OCI-LY1 (cell line): ENCODE measurements at regions not wholly inside any gene's neighbourhood (a gene's known extent, or its start where the extent isn't known, plus 50 kb on each side); places are given as distances from the start of the nearest gene placed in this dataset.

Experiments
- CTCF ChIP-seq: fragments of 200-600 bp; sonication (generic), shearing (Covaris generic); IDR thresholded peaks from 2 replicates; pipeline ENCODE4 v1.5.1; 2017; ENCODE audit warnings: mild to moderate bottlenecking, antibody characterized with exemption, low read length, moderate library complexity, mixed read lengths
- EZH2 ChIP-seq: fragments of 200-600 bp; sonication (generic), shearing (Covaris generic); IDR thresholded peaks from 2 replicates; pipeline ENCODE4 v1.8.0; 2017; ENCODE audit warnings: borderline replicate concordance, mixed run types, mild to moderate bottlenecking, antibody characterized with exemption, low read length, moderate library complexity, mixed read lengths

- TF ChIP-seq CTCF = no peak
- TF ChIP-seq EZH2 = no peak
Observed at GRCh38 chr2:76204048-76204447, 493.3 kb upstream of the GCFC2 start.
